ENCODE measurements at regions not wholly inside any gene's neighbourhood (a gene's known extent, or its start where the extent isn't known, plus 50 kb on each side); places are given as distances from the start of the nearest gene placed in this dataset.

GRCh38 chr5:60010853-60011252, 117.3 kb upstream of the PDE4D start:
- TF ChIP-seq EZH2 (IDR thresholded peaks at IDR 0.05; ENCODE audit: low read length, missing control alignments), result no peak
- TF ChIP-seq CTCF (conservative IDR thresholded peaks at IDR 0.05 in 1 of 2, IDR thresholded peaks at IDR 0.05 in 1 of 2; ENCODE audit: low read depth in 1 of 2, low read length in 2 of 2), result no peak
